Activated T-helper 1 cell treated with anti-CD3 and anti-CD28 coated beads, Interleukin-12 subunit alpha, Interleukin-12 subunit beta, Interleukin-2, Interleukin-4 antibody, amounts not matched to agents 30 ng/mL and 10 ng/mL and 1 ng/mL, durations not matched to agents 14 hours and 24 hours and 36 hours (primary cell): ENCODE measurements at regions not wholly inside any gene's neighbourhood (a gene's known extent, or its start where the extent isn't known, plus 50 kb on each side); places are given as distances from the start of the nearest gene placed in this dataset.
"Not testable (repeated sequence)": the region's sequence is repeated elsewhere in the genome, so short reads cannot be mapped to it uniquely, and the experiment has no call there.

Experiments
- DNase-seq: peaks from one replicate; pipeline ENCODE4 v3.0.0; 2021; ENCODE audit warnings: low spot score
- H3K27ac Mint-ChIP-seq: one replicate; pipeline ENCODE4 v1.8.0; 2021; ENCODE audit warnings: mild to moderate bottlenecking, mixed read lengths
- H3K27me3 Mint-ChIP-seq: one replicate; pipeline ENCODE4 v1.8.0; 2022; ENCODE audit warnings: mild to moderate bottlenecking, moderate library complexity, mixed read lengths; ENCODE audit not compliant: insufficient read depth
- H3K36me3 Mint-ChIP-seq: one replicate; pipeline ENCODE4 v1.8.0; 2021; ENCODE audit warnings: low read depth, mixed read lengths
- H3K4me1 Mint-ChIP-seq: one replicate; pipeline ENCODE4 v1.8.0; 2021; ENCODE audit warnings: low read depth, mixed read lengths
- H3K4me3 Mint-ChIP-seq: one replicate; pipeline ENCODE4 v1.8.0; 2021; ENCODE audit warnings: mild to moderate bottlenecking, moderate library complexity, mixed read lengths
- H3K9me3 Mint-ChIP-seq: one replicate; pipeline ENCODE4 v1.8.0; 2021; ENCODE audit warnings: mixed read lengths
- intact Hi-C: fragments of 100-400 bp; cut with micrococcal nuclease; formaldehyde crosslinking; loops from one replicate; pipeline ENCODE4 v1.15.1; 2024

- intact Hi-C loops: loop anchor here (10.0 kb wide), 1 partner anchor 431 kb away; no protein-coding TSS in a partner anchor
- Mint-ChIP-seq H3K27me3 (peaks cover 7% of the 10 kb centered on the region), H3K9me3 (no peaks in the 10 kb centered on the region), H3K4me1 (peaks cover 4% of the 10 kb centered on the region), H3K27ac (no peak overlapping the region), H3K36me3 (no peaks in the 10 kb centered on the region), H3K4me3 (no peak overlapping the region)
- no peak for DNase-seq
These were observed 76.6 kb upstream of the PRR5 start for GRCh38 chr22:44625421-44625760.

GRCh38 chr22:44624689-44625420 lies 77.1 kb upstream of the PRR5 start:
- intact Hi-C loops: loop anchor here (10.0 kb wide), 1 partner anchor 430 kb away; no protein-coding TSS in a partner anchor
- no peak overlapping the region for H3K27ac Mint-ChIP-seq

GRCh38 chr22:44623771-44624510 lies 78.1 kb upstream of the PRR5 start:
- DNase-seq: no peak
- Mint-ChIP-seq H3K27ac (no peak overlapping the region), H3K36me3 (no peaks in the 10 kb centered on the region), H3K4me1 (peaks cover 6% of the 10 kb centered on the region), H3K4me3 (no peak overlapping the region), H3K27me3 (peaks cover 2% of the 10 kb centered on the region), H3K9me3 (no peaks in the 10 kb centered on the region)
- intact Hi-C loops: loop anchor here (10.0 kb wide), 1 partner anchor 429 kb away; no protein-coding TSS in a partner anchor

More at GRCh38 chr22:44624689-44625420, 77.1 kb upstream of the PRR5 start:
- H3K27me3 Mint-ChIP-seq: peaks cover 6% of the 10 kb centered on the region
- H3K4me1 Mint-ChIP-seq: peaks cover 6% of the 10 kb centered on the region
- no peaks in the 10 kb centered on the region for H3K36me3 Mint-ChIP-seq
- H3K9me3 Mint-ChIP-seq: no peaks in the 10 kb centered on the region
- no peak overlapping the region for H3K4me3 Mint-ChIP-seq
- no peak for DNase-seq

- Mint-ChIP-seq H3K27ac (no peak overlapping the region), H3K36me3 (no peaks in the 10 kb centered on the region), H3K4me1 (peaks cover 6% of the 10 kb centered on the region), H3K9me3 (no peaks in the 10 kb centered on the region), H3K27me3 (peaks cover 2% of the 10 kb centered on the region), H3K4me3 (no peak overlapping the region)
- intact Hi-C loops: loop anchor here (10.0 kb wide), 1 partner anchor 428 kb away; no protein-coding TSS in a partner anchor
- DNase-seq: no peak
These were observed 79.3 kb upstream of the PRR5 start for GRCh38 chr22:44622679-44623078.

GRCh38 chr22:44622147-44622427 lies 79.9 kb upstream of the PRR5 start:
- Mint-ChIP-seq H3K4me1 (peaks cover 6% of the 10 kb centered on the region), H3K27me3 (peaks cover 2% of the 10 kb centered on the region), H3K36me3 (no peaks in the 10 kb centered on the region), H3K27ac (no peak overlapping the region), H3K4me3 (no peak overlapping the region), H3K9me3 (no peaks in the 10 kb centered on the region)
- DNase-seq: peak; percentile 14
- intact Hi-C loops: loop anchor here (10.0 kb wide), 1 partner anchor 427 kb away; no protein-coding TSS in a partner anchor

GRCh38 chr22:44621401-44622146 lies 80.4 kb upstream of the PRR5 start:
- no peaks in the 10 kb centered on the region for H3K36me3 Mint-ChIP-seq
- no peak for DNase-seq
- peaks cover 2% of the 10 kb centered on the region for H3K27me3 Mint-ChIP-seq
- H3K27ac Mint-ChIP-seq: peak overlapping the region; percentile 4
- intact Hi-C loops: loop anchor here (10.0 kb wide), 1 partner anchor 427 kb away; no protein-coding TSS in a partner anchor
- H3K4me1 Mint-ChIP-seq: peaks cover 6% of the 10 kb centered on the region
- no peaks in the 10 kb centered on the region for H3K9me3 Mint-ChIP-seq
- no peak overlapping the region for H3K4me3 Mint-ChIP-seq

- Mint-ChIP-seq H3K27ac (no peak overlapping the region), H3K4me3 (no peak overlapping the region), H3K36me3 (no peaks in the 10 kb centered on the region), H3K9me3 (no peaks in the 10 kb centered on the region), H3K27me3 (peaks cover 2% of the 10 kb centered on the region), H3K4me1 (peaks cover 6% of the 10 kb centered on the region)
- intact Hi-C loops: loop anchor here (10.0 kb wide), 1 partner anchor 426 kb away; no protein-coding TSS in a partner anchor
- no peak for DNase-seq
These were observed 81.2 kb upstream of the PRR5 start for GRCh38 chr22:44620841-44621257.

- peak overlapping the region; percentile 82 for H3K27ac Mint-ChIP-seq
- peaks cover 2% of the 10 kb centered on the region for H3K27me3 Mint-ChIP-seq
- intact Hi-C loops: loop anchor here (10.0 kb wide), 1 partner anchor 425 kb away; no protein-coding TSS in a partner anchor
- peaks cover 2% of the 10 kb centered on the region for H3K9me3 Mint-ChIP-seq
- no peaks in the 10 kb centered on the region for H3K36me3 Mint-ChIP-seq
- H3K4me3 Mint-ChIP-seq: no peak overlapping the region
- H3K4me1 Mint-ChIP-seq: peaks cover 6% of the 10 kb centered on the region
- peak; percentile 76 for DNase-seq
These were observed 81.7 kb upstream of the PRR5 start for GRCh38 chr22:44620129-44620840.

GRCh38 chr22:44619560-44620128 lies 82.4 kb upstream of the PRR5 start:
- H3K4me3 Mint-ChIP-seq, H3K27ac Mint-ChIP-seq, H3K4me1 Mint-ChIP-seq, H3K9me3 Mint-ChIP-seq, H3K36me3 Mint-ChIP-seq, DNase-seq, H3K27me3 Mint-ChIP-seq: not testable (repeated sequence)
- intact Hi-C loops: loop anchor here (10.0 kb wide), 1 partner anchor 425 kb away; no protein-coding TSS in a partner anchor

GRCh38 chr22:44618910-44619309 lies 83.1 kb upstream of the PRR5 start:
- H3K27me3 Mint-ChIP-seq, H3K4me1 Mint-ChIP-seq, H3K27ac Mint-ChIP-seq, intact Hi-C loops, DNase-seq, H3K36me3 Mint-ChIP-seq, H3K4me3 Mint-ChIP-seq: not testable (repeated sequence)
- peaks cover 14% of the 10 kb centered on the region for H3K9me3 Mint-ChIP-seq

GRCh38 chr22:44618400-44618799 lies 83.6 kb upstream of the PRR5 start:
- DNase-seq: no peak
- intact Hi-C loops: no loop called here
- Mint-ChIP-seq H3K4me1 (peaks cover 6% of the 10 kb centered on the region), H3K4me3 (no peak overlapping the region), H3K36me3 (no peaks in the 10 kb centered on the region), H3K27ac (no peak overlapping the region), H3K9me3 (peaks cover 15% of the 10 kb centered on the region), H3K27me3 (peaks cover 2% of the 10 kb centered on the region)

GRCh38 chr22:44617828-44618227 lies 84.2 kb upstream of the PRR5 start:
- intact Hi-C loops: no loop called here
- Mint-ChIP-seq H3K9me3 (peaks cover 21% of the 10 kb centered on the region), H3K27ac (no peak overlapping the region), H3K36me3 (no peaks in the 10 kb centered on the region), H3K4me1 (peaks cover 6% of the 10 kb centered on the region), H3K4me3 (no peak overlapping the region), H3K27me3 (peaks cover 2% of the 10 kb centered on the region)
- DNase-seq: no peak
